MM.1S (cell line): ENCODE measurements at regions not wholly inside any gene's neighbourhood (a gene's known extent, or its start where the extent isn't known, plus 50 kb on each side); places are given as distances from the start of the nearest gene placed in this dataset.

Experiments
- DNase-seq: peaks from one replicate; pipeline ENCODE4 v3.0.0-alpha.2; 2015
- H2AFZ ChIP-seq: fragments of 300-600 bp; sonication (generic); 2 replicates; pipeline ENCODE4 v1.6.0; 2016; ENCODE audit warnings: antibody characterized with exemption, low read length
- H3F3A ChIP-seq: fragments of 300-600 bp; sonication (generic); 2 replicates; pipeline ENCODE4 v1.6.1; 2016; ENCODE audit warnings: mild to moderate bottlenecking, antibody characterized with exemption, low read length, moderate library complexity, mixed read lengths; ENCODE audit not compliant: insufficient read depth
- H3K27ac ChIP-seq: fragments of 300-600 bp; sonication (generic); 2 replicates; pipeline ENCODE4 v1.5.1; 2016; ENCODE audit warnings: mild to moderate bottlenecking, low read length
- H3K27me3 ChIP-seq: fragments of 300-600 bp; sonication (generic); replicated peaks from 2 replicates; pipeline ENCODE4 v1.6.0; 2016; ENCODE audit warnings: low read length; ENCODE audit not compliant: insufficient read depth
- H3K36me3 ChIP-seq: fragments of 300-600 bp; sonication (generic); replicated peaks from 2 replicates; pipeline ENCODE4 v1.6.1; 2016; ENCODE audit warnings: mild to moderate bottlenecking, low read length, mixed read lengths; ENCODE audit not compliant: insufficient read depth
- H3K4me1 ChIP-seq: fragments of 300-600 bp; sonication (generic); 2 replicates; pipeline ENCODE4 v1.6.1; 2016; ENCODE audit warnings: low read length, mixed read lengths
- H3K4me2 ChIP-seq: fragments of 300-600 bp; sonication (generic); 2 replicates; pipeline ENCODE4 v1.6.0; 2016; ENCODE audit warnings: low read depth, low read length
- H3K4me3 ChIP-seq: fragments of 300-600 bp; sonication (generic); 2 replicates; pipeline ENCODE4 v1.5.1; 2016; ENCODE audit warnings: low read length, mixed read lengths
- H3K79me2 ChIP-seq: fragments of 300-600 bp; sonication (generic); 2 replicates; pipeline ENCODE4 v1.6.1; 2016; ENCODE audit warnings: mixed run types, low read length, mixed read lengths
- H3K9ac ChIP-seq: fragments of 300-600 bp; sonication (generic); 2 replicates; pipeline ENCODE4 v1.6.1; 2016; ENCODE audit warnings: low read length, mixed read lengths
- H3K9me2 ChIP-seq: fragments of 300-600 bp; sonication (generic); replicated peaks from 2 replicates; pipeline ENCODE4 v1.6.1; 2016; ENCODE audit warnings: mild to moderate bottlenecking, low read length, mixed read lengths; ENCODE audit not compliant: insufficient read depth
- H3K9me3 ChIP-seq: fragments of 300-600 bp; sonication (generic); replicated peaks from 2 replicates; pipeline ENCODE4 v1.6.1; 2016; ENCODE audit warnings: mild to moderate bottlenecking, low read length, mixed read lengths; ENCODE audit not compliant: insufficient read depth
- H4K20me1 ChIP-seq: fragments of 300-600 bp; sonication (generic); 2 replicates; pipeline ENCODE4 v1.6.1; 2016; ENCODE audit warnings: mild to moderate bottlenecking, low read length, moderate library complexity, mixed read lengths; ENCODE audit not compliant: insufficient read depth
- CTCF ChIP-seq: fragments of 300-600 bp; sonication (generic); IDR thresholded peaks from 2 replicates; pipeline ENCODE4 v1.5.1; 2016; ENCODE audit warnings: antibody characterized with exemption, low read length, mixed read lengths
- EZH2 ChIP-seq: fragments of 300-600 bp; sonication (generic); optimal IDR thresholded peaks from 2 replicates; pipeline ENCODE3; 2017; ENCODE audit warnings: low read depth, mild to moderate bottlenecking, antibody characterized with exemption, low read length, mixed read lengths
- EZH2phosphoT487 ChIP-seq: fragments of 300-600 bp; sonication (generic); IDR thresholded peaks from 2 replicates; pipeline ENCODE4 v1.6.1; 2018; ENCODE audit warnings: antibody characterized with exemption, low read length

- Histone ChIP-seq H3K36me3 (no peaks in the 10 kb centered on the region), H3F3A (no peaks in the 10 kb centered on the region), H4K20me1 (no peaks in the 10 kb centered on the region), H3K9ac (no peak overlapping the region), H3K4me3 (no peak overlapping the region), H3K4me2 (no peak overlapping the region), H3K4me1 (no peaks in the 10 kb centered on the region), H3K27ac (no peak overlapping the region), H2AFZ (no peak overlapping the region), H3K9me3 (no peaks in the 10 kb centered on the region), H3K9me2 (no peaks in the 10 kb centered on the region), H3K27me3 (no peaks in the 10 kb centered on the region), H3K79me2 (no peaks in the 10 kb centered on the region)
- TF ChIP-seq EZH2phosphoT487: no peak
- TF ChIP-seq EZH2: no peak
- TF ChIP-seq CTCF: no peak
- no peak for DNase-seq
These were observed 493.0 kb downstream of the AGTPBP1 start for GRCh38 chr9:85248514-85249312.

- no peak for DNase-seq
- Histone ChIP-seq H3K9me3 (no peaks in the 10 kb centered on the region), H3K27me3 (no peaks in the 10 kb centered on the region), H3K4me2 (no peak overlapping the region), H3K4me1 (no peaks in the 10 kb centered on the region), H3K27ac (no peak overlapping the region), H3K36me3 (no peaks in the 10 kb centered on the region), H3K79me2 (no peaks in the 10 kb centered on the region), H4K20me1 (no peaks in the 10 kb centered on the region), H3F3A (no peaks in the 10 kb centered on the region), H3K9ac (no peak overlapping the region), H3K4me3 (no peak overlapping the region), H3K9me2 (no peaks in the 10 kb centered on the region), H2AFZ (no peak overlapping the region)
- TF ChIP-seq EZH2 (no peak), CTCF (no peak), EZH2phosphoT487 (no peak)
These were observed 495.2 kb downstream of the AGTPBP1 start for GRCh38 chr9:85246541-85246940.

GRCh38 chr9:85244856-85245255, 496.9 kb downstream of the AGTPBP1 start:
- Histone ChIP-seq H3K9me3 (no peaks in the 10 kb centered on the region), H3K36me3 (no peaks in the 10 kb centered on the region), H3F3A (no peaks in the 10 kb centered on the region), H3K4me1 (no peaks in the 10 kb centered on the region), H3K9ac (no peak overlapping the region), H4K20me1 (no peaks in the 10 kb centered on the region), H3K27me3 (no peaks in the 10 kb centered on the region), H3K79me2 (no peaks in the 10 kb centered on the region), H3K9me2 (no peaks in the 10 kb centered on the region), H3K4me2 (no peak overlapping the region), H2AFZ (no peak overlapping the region), H3K27ac (no peak overlapping the region), H3K4me3 (no peak overlapping the region)
- no peak for TF ChIP-seq EZH2phosphoT487
- TF ChIP-seq CTCF: no peak
- TF ChIP-seq EZH2: no peak
- DNase-seq: no peak
